ENCODE measurements at regions not wholly inside any gene's neighbourhood (a gene's known extent, or its start where the extent isn't known, plus 50 kb on each side); places are given as distances from the start of the nearest gene placed in this dataset.

GRCh38 chr1:88074661-88075060 lies 609.4 kb upstream of the PKN2 start:
- TF ChIP-seq CTCF (conservative IDR thresholded peaks at IDR 0.05; ENCODE audit: low read depth, low read length) (no peak), EZH2 (IDR thresholded peaks at IDR 0.05; ENCODE audit: low read length, unreplicated experiment) (no peak), EZH2phosphoT487 (IDR thresholded peaks at IDR 0.05; ENCODE audit: borderline replicate concordance, low read length) (no peak)

All from PC-3 (cell line).